OCI-LY7 (cell line): ENCODE measurements at regions not wholly inside any gene's neighbourhood (a gene's known extent, or its start where the extent isn't known, plus 50 kb on each side); places are given as distances from the start of the nearest gene placed in this dataset.

Experiments
- CTCF ChIP-seq: fragments of 200-600 bp; sonication (generic); conservative IDR thresholded peaks from 2 replicates; pipeline ENCODE4 v1.5.1; 2014; ENCODE audit warnings: mild to moderate bottlenecking, antibody characterized with exemption, low read length, moderate library complexity, mixed read lengths
- EZH2phosphoT487 ChIP-seq: fragments of 200-600 bp; sonication (generic); IDR thresholded peaks from 2 replicates; pipeline ENCODE4 v1.6.1; 2018; ENCODE audit warnings: low read depth, borderline replicate concordance, mild to moderate bottlenecking, mixed run types, antibody characterized with exemption, low read length, moderate library complexity, mixed read lengths

GRCh38 chr21:22164912-22165311 is 1166.7 kb downstream of the NCAM2 start:
- TF ChIP-seq CTCF (no peak), EZH2phosphoT487 (no peak)
